K562 (cell line): ENCODE measurements at regions not wholly inside any gene's neighbourhood (a gene's known extent, or its start where the extent isn't known, plus 50 kb on each side); places are given as distances from the start of the nearest gene placed in this dataset.

Source experiments
- ATAC-seq: fragments of 200-7000 bp; cut with Tn5 transposase; 3 replicates; pipeline ENCODE4 v1.9.1; 2020; ENCODE audit warnings: moderate library complexity
- BruUV-seq: library from RNA; stranded (reverse); fragments of 400-500 nt; replicated peaks from 2 replicates; lab custom pipeline; 2021; lab: Mats Ljungman, UMichigan
- CTCF ChIA-PET: fragments of 300-600 bp; formaldehyde crosslinking; extraction: SDS; loops from one replicate; lab custom pipeline; 2021; ENCODE audit warnings: low intra/inter-chr PET ratio; lab: Yijun Ruan, JAX
- POLR2A ChIA-PET: fragments of 300-600, 350-650 bp; sonication (Branson Sonifier 250); formaldehyde crosslinking; extraction: SDS; loops from one replicate; lab custom pipeline; 2021; ENCODE audit warnings: antibody characterized with exemption, inconsistent platforms; lab: Yijun Ruan, JAX
- DNase-seq, 4 experiments: peaks; one replicate each; pipeline versions ENCODE4 v3.0.0 to v3.0.0-alpha.2; 2011 to 2018; ENCODE audit warnings: low spot score in 3 of 4, mixed read lengths in 3 of 4; ENCODE audit errors: extremely low read depth in 1 of 4
- FAIRE-seq: peaks from 2 replicates; lab custom pipeline; 2011; peaks lifted over from hg19 to GRCh38; lab: Jason Lieb, UNC
- H2AFZ ChIP-seq: 2 replicates; pipeline ENCODE4 v1.6.0; 2011; ENCODE audit warnings: low read depth, low read length, control low read depth, inconsistent platforms
- H3K27ac ChIP-seq: fragments of 200-600 bp; 3 replicates; pipeline ENCODE4 v1.8.0; 2011; ENCODE audit warnings: low read depth, mild to moderate bottlenecking, control low read depth, inconsistent platforms, low read length, moderate library complexity, mixed read lengths; ENCODE audit errors: extremely low read depth
- H3K27me3 ChIP-seq, 2 experiments: fragments of 300-600 bp in 1 of 2; 2 replicates in 1 of 2; 3 replicates in 1 of 2; pipeline versions ENCODE4 v1.6.0 to v1.8.0; 2011; ENCODE audit warnings: inconsistent platforms in 2 of 2, low read length in 2 of 2, mild to moderate bottlenecking in 1 of 2, mixed read lengths in 1 of 2, moderate library complexity in 1 of 2; ENCODE audit not compliant: control insufficient read depth in 2 of 2, insufficient read depth in 2 of 2
- H3K36me3 ChIP-seq: fragments of 300-600 bp; 3 replicates; pipeline ENCODE4 v1.8.0; 2011; ENCODE audit warnings: mild to moderate bottlenecking, low read length, inconsistent platforms; ENCODE audit not compliant: control insufficient read depth, insufficient read depth
- H3K4me1 ChIP-seq, 2 experiments: fragments of 200-600 bp in 1 of 2; replicated peaks in 1 of 2; 2 replicates in 1 of 2; 3 replicates in 1 of 2; pipeline versions ENCODE4 v1.5.1 to v1.8.0; 2011; ENCODE audit warnings: inconsistent platforms in 2 of 2, low read length in 2 of 2, mild to moderate bottlenecking in 1 of 2, mixed read lengths in 1 of 2, moderate library complexity in 1 of 2; ENCODE audit not compliant: control insufficient read depth in 2 of 2, insufficient read depth in 2 of 2
- H3K4me2 ChIP-seq: 2 replicates; pipeline ENCODE4 v1.6.1; 2011; ENCODE audit warnings: low read length, control low read depth, inconsistent platforms, mixed read lengths; ENCODE audit not compliant: insufficient read depth
- H3K4me3 ChIP-seq: fragments of 200-600 bp; sonication (generic), shearing (Covaris generic); 2 replicates; pipeline ENCODE4 v1.5.1; 2016; ENCODE audit warnings: control low read depth, inconsistent platforms
- H3K79me2 ChIP-seq: fragments of 200-600 bp; 3 replicates; pipeline ENCODE4 v1.8.0; 2011; ENCODE audit warnings: low read length, inconsistent platforms; ENCODE audit not compliant: control insufficient read depth, insufficient read depth
- H3K9ac ChIP-seq, 2 experiments: 2 replicates each; pipeline versions ENCODE4 v1.6.0 to v1.6.1; 2011; ENCODE audit warnings: low read depth in 2 of 2, low read length in 2 of 2, control low read depth in 1 of 2, inconsistent platforms in 1 of 2, mild to moderate bottlenecking in 1 of 2, mixed read lengths in 1 of 2; ENCODE audit not compliant: insufficient read depth in 1 of 2
- H3K9me1 ChIP-seq: one replicate; pipeline ENCODE4 v1.6.0; 2011; ENCODE audit warnings: inconsistent platforms, mild to moderate bottlenecking, low read length, moderate library complexity; ENCODE audit not compliant: control insufficient read depth, insufficient read depth
- H3K9me3 ChIP-seq: replicated peaks from 2 replicates; pipeline ENCODE4 v1.5.1; 2011; ENCODE audit warnings: low read depth, low read length, inconsistent platforms; ENCODE audit not compliant: control insufficient read depth, insufficient read depth
- H4K20me1 ChIP-seq: replicated peaks from 2 replicates; pipeline ENCODE4 v1.6.1; 2011; ENCODE audit warnings: low read length, inconsistent platforms, mixed read lengths; ENCODE audit not compliant: control insufficient read depth, insufficient read depth
- ARID2 ChIP-seq: fragments of 450-650 bp; IDR thresholded peaks from 2 replicates; pipeline ENCODE4 v1.6.1; 2017; ENCODE audit warnings: antibody characterized with exemption, mild to moderate bottlenecking
- HIVEP1 ChIP-seq: fragments of 250-450 bp; sonication (Bioruptor Pico); IDR thresholded peaks from 2 replicates; pipeline ENCODE4 v1.4.0; 2020; ENCODE audit warnings: mild to moderate bottlenecking
- HNRNPUL1 ChIP-seq: fragments of 200-400 bp; formaldehyde crosslinking; IDR thresholded peaks from 2 replicates; pipeline ENCODE4 v1.6.1; 2017; ENCODE audit warnings: low read length
- ILK ChIP-seq: fragments of 450-650 bp; IDR thresholded peaks from 2 replicates; pipeline ENCODE4 v1.6.1; 2016; ENCODE audit warnings: missing genetic modification characterization, low read depth, mild to moderate bottlenecking, missing compliant biosample characterization, moderate library complexity, borderline replicate concordance
- NR2C1 ChIP-seq, 2 experiments: fragments of 450-650 bp; IDR thresholded peaks; 2 replicates each; pipeline ENCODE4 v1.6.1; 2017; ENCODE audit warnings: mild to moderate bottlenecking in 2 of 2, antibody characterized with exemption in 1 of 2, inconsistent platforms in 1 of 2, missing compliant biosample characterization in 1 of 2, missing genetic modification characterization in 1 of 2
- NUFIP1 ChIP-seq: fragments of 450-650 bp; IDR thresholded peaks from 2 replicates; pipeline ENCODE4 v1.6.1; 2018; ENCODE audit not compliant: partially characterized antibody
- ZEB2 ChIP-seq: fragments of 450-650 bp; IDR thresholded peaks from 2 replicates; pipeline ENCODE4 v1.6.1; 2016
- WGBS: fragments of 100-300 bp; shearing (Covaris generic); methylation state at CpG from one replicate; pipeline ENCODE4 v1.1.6; 2016; ENCODE audit warnings: low coverage, mixed read lengths; ENCODE audit not compliant: insufficient coverage; ENCODE audit errors: missing lambda C conversion rate; 5-methylcytosine and 5-hydroxymethylcytosine counted together
- in situ Hi-C: fragments of 300-500 bp; cut with MboI; formaldehyde crosslinking; loops from 4 replicates; pipeline ENCODE4 v1.15.0; 2018; ENCODE audit warnings: inconsistent platforms, mixed read lengths
- intact Hi-C: fragments of 100-400 bp; cut with micrococcal nuclease; formaldehyde crosslinking; loops from 2 replicates; pipeline ENCODE4 v1.14.2; 2022

GRCh38 chr18:22091341-22091740 is 78.0 kb upstream of the GATA6 start:
- Histone ChIP-seq H2AFZ (no peak overlapping the region), H3K9me1 (no peaks in the 10 kb centered on the region), H3K36me3 (no peaks in the 10 kb centered on the region), H3K4me1 (peaks cover 15 to 18% of the 10 kb centered on the region in 2 experiments; a peak in 3 of 5 replicates), H3K27ac (no peak overlapping the region), H3K27me3 (peaks cover 24 to 33% of the 10 kb centered on the region in 2 experiments), H3K4me2 (no peak overlapping the region), H3K79me2 (no peaks in the 10 kb centered on the region), H3K4me3 (no peak overlapping the region), H4K20me1 (peaks cover 7% of the 10 kb centered on the region), H3K9me3 (no peaks in the 10 kb centered on the region), H3K9ac (no peak overlapping the region)
- BruUV-seq, result no TSS peak
- TF ChIP-seq ILK (tag), result no peak
- no peak for TF ChIP-seq HNRNPUL1
- TF ChIP-seq NUFIP1, result no peak
- no peak for TF ChIP-seq ZEB2
- no peak for TF ChIP-seq NR2C1 (IDR thresholded peaks at IDR 0.05)
- TF ChIP-seq NR2C1 (tag; IDR thresholded peaks at IDR 0.05), result no peak
- TF ChIP-seq ARID2, result no peak
- TF ChIP-seq HIVEP1 (CRISPR knock-in tag), result no peak
- intact Hi-C loops (loop anchor here (10.0 kb wide), 1 partner anchor 77 kb away; no protein-coding TSS in a partner anchor), in situ Hi-C loops (no loop called here)
- no peak for FAIRE-seq
- ATAC-seq, result no peak
- DNase-seq, result no peak
- CTCF ChIA-PET, result no interaction called here
- POLR2A ChIA-PET, result interaction anchor here (0.6 kb wide), 1 partner anchor 69 kb away, joined by 3 read pairs; no protein-coding TSS in a partner anchor
- 29% methylated on average over 2 of the region's 2 CpGs for WGBS
